HG03460 (cell line): ENCODE measurements at regions not wholly inside any gene's neighbourhood (a gene's known extent, or its start where the extent isn't known, plus 50 kb on each side); places are given as distances from the start of the nearest gene placed in this dataset.

ENCODE experiments used
- ATAC-seq: cut with Tn5 transposase; IDR thresholded peaks from one replicate; pipeline ENCODE4 v1.9.1; 2021; ENCODE audit not compliant: unreplicated experiment

DNA sequence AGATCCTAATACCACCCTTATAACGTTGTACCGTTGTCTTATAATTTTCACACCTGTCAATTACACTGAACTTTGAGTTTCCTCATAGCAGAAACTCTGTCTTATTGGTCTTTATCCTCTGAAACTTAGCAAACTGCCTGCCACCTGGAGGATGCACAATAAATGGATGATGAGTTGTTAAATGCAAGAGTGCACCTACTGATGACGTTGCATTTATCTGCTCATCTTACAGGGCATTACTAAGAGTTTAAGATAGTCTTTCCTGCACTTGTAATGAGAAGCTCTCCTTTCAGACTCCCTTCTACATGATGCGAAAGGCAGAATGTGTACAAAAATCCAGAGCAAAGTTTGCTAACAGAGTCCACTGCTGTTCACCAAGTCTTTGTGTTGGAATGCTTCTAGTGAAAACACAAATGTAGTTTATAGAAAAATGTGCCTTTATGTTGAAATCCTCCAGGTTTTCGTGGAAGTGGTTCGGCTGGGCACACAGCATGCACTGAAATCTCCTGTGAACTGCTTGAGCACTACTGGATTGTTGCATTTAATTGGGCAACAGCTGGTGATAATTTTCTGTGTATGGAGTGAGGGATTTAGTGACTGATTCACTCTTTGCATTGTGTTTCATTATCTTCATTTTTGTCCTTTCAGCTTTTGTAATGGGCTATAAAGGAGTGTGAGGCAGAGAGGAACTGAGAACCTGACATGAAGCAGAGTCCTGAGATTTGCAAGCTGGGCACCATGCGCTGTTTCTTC, 665.8 kb upstream of the ID2 start:
- no peak for ATAC-seq

DNA sequence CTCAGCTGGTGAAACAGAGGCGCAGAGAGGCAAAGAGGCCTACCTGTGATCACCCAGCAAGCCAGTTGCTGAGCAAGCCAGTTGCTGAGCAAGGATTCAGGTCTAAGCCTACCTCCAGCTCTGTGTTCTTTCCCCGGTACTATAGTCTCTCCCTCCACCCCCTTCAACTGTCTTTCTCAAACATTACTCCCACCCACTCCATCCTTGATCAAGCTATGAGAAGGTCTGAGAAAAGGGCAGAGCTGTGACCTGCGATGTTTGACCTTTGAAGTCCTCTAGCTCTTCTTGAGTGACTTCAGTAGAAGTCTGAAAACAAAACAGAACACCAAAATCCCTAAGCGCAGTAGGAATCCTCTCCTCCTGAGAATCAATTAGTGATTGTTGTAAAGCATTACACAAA, 665.2 kb upstream of the ID2 start:
- no peak for ATAC-seq

DNA sequence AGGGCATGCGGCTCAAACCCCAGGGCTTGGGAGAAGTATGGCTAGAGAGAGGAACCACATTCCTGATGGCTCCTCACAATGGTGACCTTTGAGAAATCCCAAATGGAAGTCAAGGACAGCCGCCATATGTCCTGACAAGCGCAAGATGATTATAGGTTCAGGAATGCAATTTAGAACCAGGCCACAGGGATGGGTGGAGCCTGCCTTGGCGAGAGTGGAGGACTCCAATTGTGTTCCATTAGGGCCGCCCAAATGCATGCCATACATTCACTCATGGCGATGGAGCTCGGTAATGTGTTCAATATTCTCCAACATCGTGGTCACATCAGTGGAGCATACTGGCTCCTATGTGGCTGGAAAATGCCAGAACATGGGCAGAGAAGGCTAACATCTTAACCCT, 662.9 kb upstream of the ID2 start:
- ATAC-seq = no peak

DNA sequence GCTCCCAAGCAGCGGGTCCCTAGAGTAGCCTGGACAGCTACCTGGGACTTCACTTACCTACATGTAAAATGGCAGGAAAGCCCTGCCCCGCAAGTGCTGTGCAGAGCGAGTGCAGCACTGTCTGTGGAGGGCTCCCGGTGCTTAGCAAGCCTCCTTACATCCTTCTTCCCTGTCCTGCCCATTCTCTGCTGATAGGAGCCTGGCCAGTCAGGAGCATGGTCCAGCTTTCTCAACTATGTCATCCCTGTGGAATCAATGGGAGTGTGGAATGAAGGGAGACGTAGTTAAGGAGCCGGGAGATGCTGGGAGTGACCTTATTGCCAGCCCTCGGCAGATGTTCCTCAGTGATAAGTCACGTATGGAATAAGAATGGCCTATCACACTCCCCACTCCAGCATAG, 661.9 kb upstream of the ID2 start:
- no peak for ATAC-seq

DNA sequence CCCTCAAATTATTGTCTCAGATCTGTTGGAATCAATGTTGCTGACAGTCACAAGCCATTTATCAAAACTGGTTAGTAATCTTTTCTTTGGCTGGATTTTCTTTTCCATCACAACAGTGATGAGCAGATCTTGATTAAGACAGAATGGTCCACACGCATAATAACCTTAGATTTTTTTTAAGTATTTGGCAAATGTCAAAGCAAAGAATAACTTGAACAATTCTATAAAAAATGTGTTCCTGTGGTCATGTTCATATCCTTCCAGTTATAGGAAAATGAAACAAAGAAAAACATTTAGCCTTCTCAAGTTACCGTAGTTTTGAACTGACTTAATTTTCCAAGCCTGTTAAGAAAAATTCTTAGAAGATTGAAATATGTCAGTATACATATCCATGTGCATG, 659.9 kb upstream of the ID2 start:
- ATAC-seq = no peak

DNA sequence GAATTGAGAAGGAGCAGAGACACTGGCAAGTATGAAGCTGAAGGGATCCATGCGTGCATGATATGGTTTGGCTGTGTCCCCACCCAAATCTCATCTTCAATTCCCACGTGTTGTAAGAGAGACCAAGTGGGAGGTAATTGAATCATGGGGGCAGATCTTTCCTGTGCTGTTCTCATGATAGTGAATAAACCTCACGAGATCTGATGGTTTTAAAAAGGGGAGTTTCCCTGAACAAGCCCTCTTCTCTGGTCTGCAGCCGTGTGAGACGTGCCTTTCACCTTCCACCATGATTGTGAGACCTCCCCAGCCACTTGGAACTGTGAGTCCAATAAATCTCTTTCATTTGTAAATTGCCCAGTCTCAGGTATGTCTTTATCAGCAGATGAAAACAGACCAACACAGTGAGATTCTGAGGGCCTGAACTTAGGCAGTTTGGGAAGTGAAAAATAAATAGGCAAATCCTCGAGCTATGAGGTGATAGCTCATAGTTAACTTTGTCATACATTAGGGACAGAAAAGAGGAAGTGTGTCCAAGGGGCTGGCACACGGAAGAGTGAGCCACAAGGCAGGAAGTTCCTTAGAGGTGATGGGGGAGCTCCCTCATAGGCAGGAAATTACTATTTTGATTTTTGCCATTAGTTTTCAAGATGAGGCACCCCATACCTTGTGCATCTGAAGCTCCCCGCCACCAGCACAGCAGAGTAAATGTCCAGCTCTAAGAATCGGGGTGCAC, 658.8 kb upstream of the ID2 start:
- peak; percentile 87 for ATAC-seq

DNA sequence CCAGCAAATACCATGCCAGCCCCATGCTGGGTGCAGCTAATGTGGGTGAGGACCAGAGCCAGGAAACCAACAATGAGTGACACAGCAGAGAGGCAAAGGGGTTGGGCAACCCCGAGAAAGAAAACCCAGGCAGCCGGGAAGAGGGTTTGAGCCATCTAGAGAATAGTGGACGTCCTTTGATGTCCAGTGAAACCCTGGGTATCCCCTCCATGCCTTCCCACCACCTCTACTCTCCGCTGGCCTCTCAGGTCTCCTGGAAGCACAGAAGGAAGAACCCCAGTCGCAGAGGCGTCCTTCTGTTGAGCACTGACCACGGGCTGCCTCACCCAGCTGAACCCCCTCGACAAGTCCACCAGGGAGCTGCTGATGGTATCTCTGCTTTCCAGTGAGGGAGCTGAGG, 657.4 kb upstream of the ID2 start:
- ATAC-seq = no peak

DNA sequence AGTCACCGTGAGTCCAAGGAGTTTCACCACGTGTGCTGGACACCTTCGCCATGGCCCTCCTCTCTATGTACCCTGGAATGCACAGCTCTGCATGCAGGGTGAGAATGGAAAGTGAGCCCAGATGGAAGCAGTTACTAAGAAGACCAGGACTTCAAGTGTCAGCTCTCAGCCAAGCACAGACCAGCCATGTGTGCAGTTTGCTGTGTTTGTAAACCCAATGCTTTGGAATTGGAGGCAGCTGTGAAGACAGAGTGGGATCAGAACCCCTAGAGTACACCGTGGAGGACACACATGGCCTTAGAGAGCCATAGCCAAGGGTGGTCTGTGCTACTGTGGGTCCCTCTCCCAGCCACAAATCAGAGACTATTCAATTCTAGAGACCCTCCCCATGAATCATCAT, 655.5 kb upstream of the ID2 start:
- no peak for ATAC-seq

DNA sequence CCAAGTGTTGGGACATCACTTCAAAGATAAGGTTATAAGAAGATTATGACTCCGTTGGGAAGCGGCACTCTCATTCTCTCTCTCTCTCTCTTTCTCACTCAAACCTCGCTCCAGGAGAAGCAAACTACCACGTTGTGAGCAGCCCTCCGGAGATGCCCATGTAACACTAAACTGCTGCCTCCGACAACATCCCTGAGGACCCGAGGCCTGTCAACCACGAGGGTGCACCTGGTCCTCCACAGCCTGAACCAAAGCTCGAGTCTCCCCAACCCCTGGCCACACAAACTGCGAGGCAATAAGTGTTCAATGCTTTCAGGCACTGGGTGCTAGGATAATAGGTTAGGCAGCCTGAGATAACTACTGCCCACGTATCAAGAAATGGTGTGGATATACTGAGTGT, 654.5 kb upstream of the ID2 start:
- ATAC-seq = no peak

DNA sequence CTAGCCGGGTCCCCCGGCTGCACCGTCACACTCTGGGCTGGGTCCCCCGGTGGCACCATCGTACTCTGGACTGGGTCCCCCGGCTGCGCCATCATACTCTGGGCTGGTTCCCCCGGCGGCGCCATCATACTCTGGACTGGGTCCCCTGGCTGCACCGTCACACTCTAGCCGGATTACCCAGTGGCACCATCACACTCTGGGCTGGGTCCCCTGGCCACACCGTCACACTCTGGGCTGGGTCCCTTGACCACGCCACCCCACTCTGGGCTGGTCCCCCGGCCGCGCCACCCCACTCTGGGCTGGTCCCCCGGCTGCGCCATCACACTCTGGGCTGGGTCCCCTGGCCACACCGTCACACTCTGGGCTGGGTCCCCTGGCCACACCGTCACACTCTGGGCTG, 653.8 kb upstream of the ID2 start:
- no peak for ATAC-seq

DNA sequence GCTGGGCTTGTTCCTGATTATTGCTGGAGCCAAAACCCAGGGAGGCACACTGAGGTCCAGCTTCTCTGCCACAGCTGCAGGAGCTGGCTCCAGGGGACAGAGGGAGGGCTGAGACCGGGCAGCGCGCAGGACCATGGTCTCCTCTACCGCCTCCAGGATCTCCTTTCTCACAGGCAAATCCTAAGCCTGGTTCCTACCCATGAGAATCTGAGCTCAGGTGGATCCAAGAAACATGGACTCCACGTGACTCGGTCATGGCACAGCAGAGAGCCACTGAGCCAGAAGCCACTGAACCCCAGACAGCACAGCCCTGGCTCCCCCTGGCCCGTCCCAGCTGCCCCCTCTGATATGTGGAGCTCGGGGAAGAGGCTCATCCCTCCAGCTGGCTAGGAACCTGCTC, 653.4 kb upstream of the ID2 start:
- ATAC-seq = no peak

DNA sequence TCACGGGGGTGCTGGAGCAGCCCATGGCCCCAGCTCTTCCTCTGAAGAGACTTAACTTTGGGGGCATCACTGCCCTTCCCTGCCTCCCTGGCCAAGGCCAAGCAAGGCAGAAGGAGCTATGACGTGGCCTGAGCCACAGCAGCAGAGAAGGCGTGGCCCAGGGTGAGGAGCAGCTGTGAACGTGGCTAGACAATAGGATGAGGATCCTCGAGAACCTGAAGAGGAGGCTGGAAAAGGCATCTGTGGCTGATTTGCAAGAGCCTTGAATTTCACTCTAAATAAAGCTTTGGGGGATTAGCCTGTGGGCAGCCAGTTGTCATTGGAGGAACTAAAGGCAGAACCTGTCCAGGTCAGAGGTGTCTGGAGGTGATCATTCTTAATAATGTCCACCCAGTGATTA, 652.9 kb upstream of the ID2 start:
- ATAC-seq = no peak

DNA sequence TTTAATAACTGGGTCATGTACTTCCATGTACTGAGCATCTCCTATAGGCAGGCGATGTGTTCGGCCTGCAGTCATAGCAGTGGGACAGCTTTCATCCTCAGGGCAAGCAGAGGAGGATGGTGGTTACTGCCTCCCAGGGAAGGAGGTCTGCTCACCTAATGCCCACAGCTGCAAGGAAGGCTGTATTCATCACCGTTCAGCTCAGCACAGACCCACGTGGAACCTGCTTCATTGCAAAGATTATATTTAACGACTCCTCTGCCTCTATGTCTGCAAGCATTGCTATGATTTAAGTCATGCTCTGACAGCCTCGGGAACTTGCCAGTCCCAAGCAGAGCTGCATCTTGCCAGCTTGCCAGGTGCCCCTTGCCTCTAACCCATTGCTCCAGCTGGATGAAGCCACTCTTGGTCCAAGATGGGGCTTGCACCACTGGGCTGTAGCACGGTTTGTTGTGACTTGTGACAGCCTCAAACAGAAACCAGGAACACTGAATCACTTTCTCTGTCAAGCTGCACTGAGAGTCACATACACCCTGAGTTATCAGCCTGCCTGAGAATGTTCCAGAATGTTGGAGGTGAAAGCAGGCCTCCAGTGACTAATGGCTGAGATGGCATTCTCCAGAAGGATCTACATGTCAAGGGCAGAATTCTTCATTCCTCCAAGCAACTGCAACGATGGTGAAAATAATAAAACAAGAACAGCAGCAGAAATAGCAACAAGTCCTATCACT, 651.1 kb upstream of the ID2 start:
- no peak for ATAC-seq

DNA sequence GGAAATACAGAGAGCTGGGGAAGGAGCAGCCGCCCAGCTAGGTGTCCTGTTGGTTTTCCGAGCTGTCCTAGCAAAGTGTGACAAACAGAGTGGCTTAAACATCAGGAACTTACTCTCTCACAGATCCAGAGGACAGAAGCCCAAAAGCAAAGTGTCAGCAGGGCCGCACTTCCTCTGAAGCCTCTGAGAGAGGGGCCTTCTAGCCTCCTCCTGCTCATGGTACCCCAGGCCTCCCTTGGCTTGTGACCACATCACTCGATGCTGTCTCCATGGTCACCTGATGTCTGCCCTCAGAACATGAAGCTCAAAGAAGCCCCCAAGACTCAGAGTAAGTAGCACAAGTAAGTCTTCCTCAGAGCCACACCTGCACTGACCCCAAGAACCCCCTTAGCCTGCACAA, 650.5 kb upstream of the ID2 start:
- ATAC-seq = no peak

DNA sequence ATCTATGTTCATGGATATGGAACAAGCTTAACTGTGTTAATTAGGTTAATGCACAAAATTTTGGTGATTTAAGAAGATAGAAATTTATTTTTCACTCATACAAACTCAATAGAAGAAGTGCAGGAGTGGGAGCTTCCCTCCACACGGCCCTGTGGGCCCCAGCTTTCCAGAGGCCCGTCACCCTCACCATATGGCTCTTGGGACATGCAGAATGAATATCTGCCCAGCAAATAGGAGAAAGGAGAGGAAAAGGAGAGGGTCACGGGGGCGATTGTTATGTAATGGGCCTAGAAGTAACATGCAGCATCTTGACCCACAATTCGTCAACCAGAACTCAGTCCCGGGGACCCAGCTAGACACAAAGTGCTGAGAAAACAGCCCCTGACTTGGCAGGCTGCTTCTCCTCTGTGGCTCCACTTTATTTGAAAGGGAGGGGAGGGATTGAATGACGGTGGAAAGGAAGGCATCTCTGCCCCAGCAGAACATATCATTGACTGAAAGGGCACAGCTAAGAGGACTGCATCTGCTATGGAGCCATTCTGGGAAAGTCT, 648.2 kb upstream of the ID2 start:
- ATAC-seq = no peak

GRCh38 chr2:8036366-8036765, 645.5 kb upstream of the ID2 start:
- no peak for ATAC-seq

- ATAC-seq = no peak
Measured at GRCh38 chr2:8039732-8040131, 642.1 kb upstream of the ID2 start.

GRCh38 chr2:8043295-8043694, 638.6 kb upstream of the ID2 start:
- ATAC-seq = no peak

- ATAC-seq = no peak
Measured at GRCh38 chr2:8044046-8044594, 637.7 kb upstream of the ID2 start.

DNA sequence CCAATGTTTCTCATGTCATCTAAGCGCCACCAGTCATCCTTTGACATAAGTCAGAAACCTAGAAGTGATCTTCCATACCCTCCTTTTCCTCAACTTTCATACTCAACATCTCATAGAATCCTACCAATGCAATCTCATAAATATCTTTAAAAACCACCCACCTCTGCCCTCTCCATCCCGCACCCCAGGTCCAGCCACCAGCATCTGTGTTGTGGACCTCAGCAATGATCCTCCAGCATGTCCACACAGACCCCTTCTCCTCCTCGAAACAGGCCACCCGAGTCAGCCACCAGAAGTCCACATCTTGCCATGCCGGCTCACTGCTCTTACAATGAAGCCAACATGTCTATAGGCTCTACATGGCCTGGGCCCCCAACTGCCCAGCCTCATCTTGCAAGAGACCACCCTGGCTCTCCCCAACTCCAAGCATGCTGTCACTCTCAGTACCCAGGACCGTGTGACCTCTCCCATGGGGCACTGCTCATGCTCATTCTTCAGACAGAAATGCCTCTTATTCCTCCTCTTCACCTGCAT, 636.7 kb upstream of the ID2 start:
- no peak for ATAC-seq

DNA sequence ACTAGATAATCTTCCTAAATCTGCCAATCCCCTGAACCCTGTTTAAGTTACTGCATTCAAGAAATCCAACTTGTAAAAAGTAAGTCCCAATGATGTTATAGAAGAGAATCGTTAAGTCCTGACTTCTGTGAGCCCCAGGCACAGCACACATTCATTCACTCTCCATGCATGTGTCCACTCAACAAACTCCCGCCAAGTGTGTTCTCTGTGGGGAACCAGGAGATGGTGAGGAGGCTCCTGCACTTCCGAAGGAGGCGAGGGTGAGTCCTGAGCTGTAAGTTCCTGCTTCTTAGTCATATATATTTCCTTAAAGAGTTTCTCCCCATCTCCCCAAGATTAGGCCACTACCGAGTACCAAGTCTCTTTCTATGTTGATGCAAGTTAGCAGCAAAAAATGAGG, 635.0 kb upstream of the ID2 start:
- no peak for ATAC-seq
